IMR-90 (cell line): ENCODE measurements at regions not wholly inside any gene's neighbourhood (a gene's known extent, or its start where the extent isn't known, plus 50 kb on each side); places are given as distances from the start of the nearest gene placed in this dataset.

Source experiments
- ATAC-seq: fragments of 200-7000 bp; cut with Tn5 transposase; 2 replicates; pipeline ENCODE4 v1.9.1; 2020; ENCODE audit warnings: low read depth, mild to moderate bottlenecking, moderate library complexity
- BruUV-seq: library from RNA; stranded (reverse); fragments of 400-500 nt; replicated peaks from 2 replicates; lab custom pipeline; 2021; lab: Mats Ljungman, UMichigan
- CTCF ChIA-PET: fragments of 300-600 bp; formaldehyde crosslinking; extraction: SDS; loops from one replicate; lab custom pipeline; 2021; ENCODE audit warnings: antibody characterized with exemption; lab: Yijun Ruan, JAX
- POLR2A ChIA-PET: fragments of 300-600 bp; sonication (Branson Sonifier 250); formaldehyde crosslinking; loops from one replicate; lab custom pipeline; 2022; ENCODE audit warnings: antibody characterized with exemption; ENCODE audit not compliant: unreplicated experiment; lab: Charles Lee
- DNase-seq: peaks from one replicate; pipeline ENCODE4 v3.0.0; 2013
- H2AFZ ChIP-seq: replicated peaks from 2 replicates; pipeline ENCODE3; 2013; ENCODE audit warnings: low read length, mild to moderate bottlenecking; ENCODE audit not compliant: poor library complexity
- H2AK5ac ChIP-seq: 2 replicates; pipeline ENCODE4 v1.6.1; 2013; ENCODE audit warnings: low read depth, low read length, inconsistent platforms
- H2AK9ac ChIP-seq: replicated peaks from 2 replicates; pipeline ENCODE3; 2013; ENCODE audit warnings: mild to moderate bottlenecking, low read depth, low read length, moderate library complexity; ENCODE audit not compliant: poor library complexity
- H2BK120ac ChIP-seq: 2 replicates; pipeline ENCODE4 v1.6.1; 2013; ENCODE audit warnings: low read depth, low read length, inconsistent platforms
- H2BK15ac ChIP-seq: 3 replicates; pipeline ENCODE4 v1.6.1; 2013; ENCODE audit warnings: low read depth, low read length, inconsistent platforms
- H2BK20ac ChIP-seq: 2 replicates; pipeline ENCODE4 v1.6.1; 2013; ENCODE audit warnings: low read depth, mild to moderate bottlenecking, inconsistent platforms, low read length, moderate library complexity
- H2BK5ac ChIP-seq: 2 replicates; pipeline ENCODE4 v1.6.1; 2013; ENCODE audit warnings: mild to moderate bottlenecking, low read depth, low read length, inconsistent platforms; ENCODE audit not compliant: poor library complexity, severe bottlenecking
- H3K14ac ChIP-seq: replicated peaks from 2 replicates; pipeline ENCODE4 v1.6.1; 2013; ENCODE audit warnings: low read depth, low read length, inconsistent platforms
- H3K18ac ChIP-seq: 2 replicates; pipeline ENCODE4 v1.6.1; 2013; ENCODE audit warnings: low read depth, low read length, control low read depth
- H3K23ac ChIP-seq: 2 replicates; pipeline ENCODE4 v1.6.1; 2013; ENCODE audit warnings: low read depth, low read length, inconsistent platforms
- H3K27ac ChIP-seq: 2 replicates; pipeline ENCODE4 v1.5.1; 2013; ENCODE audit warnings: mild to moderate bottlenecking, control low read depth, low read length; ENCODE audit not compliant: insufficient read depth
- H3K27me3 ChIP-seq: 2 replicates; pipeline ENCODE4 v1.6.1; 2013; ENCODE audit warnings: low read length; ENCODE audit not compliant: control insufficient read depth, insufficient read depth
- H3K36me3 ChIP-seq: 2 replicates; pipeline ENCODE4 v1.6.1; 2013; ENCODE audit warnings: low read length, mixed read lengths; ENCODE audit not compliant: control insufficient read depth, insufficient read depth
- H3K4ac ChIP-seq: 2 replicates; pipeline ENCODE4 v1.6.1; 2013; ENCODE audit warnings: low read depth, low read length, inconsistent platforms
- H3K4me1 ChIP-seq: 2 replicates; pipeline ENCODE4 v1.6.1; 2013; ENCODE audit warnings: low read length, mixed read lengths; ENCODE audit not compliant: control insufficient read depth, insufficient read depth
- H3K4me2 ChIP-seq: 2 replicates; pipeline ENCODE4 v1.6.1; 2013; ENCODE audit warnings: low read depth, mild to moderate bottlenecking, control low read depth, low read length, moderate library complexity
- H3K4me3 ChIP-seq: 2 replicates; pipeline ENCODE4 v1.5.1; 2013; ENCODE audit warnings: low read depth, mild to moderate bottlenecking, control low read depth, low read length, moderate library complexity; ENCODE audit not compliant: insufficient read depth
- H3K56ac ChIP-seq: 2 replicates; pipeline ENCODE4 v1.6.1; 2013; ENCODE audit warnings: low read length, inconsistent platforms; ENCODE audit not compliant: insufficient read depth; ENCODE audit errors: extremely low read depth
- H3K79me1 ChIP-seq, 2 experiments: 2 replicates each; pipeline ENCODE4 v1.6.1; 2013; ENCODE audit warnings: low read length in 2 of 2, inconsistent platforms in 1 of 2, low read depth in 1 of 2
- H3K9ac ChIP-seq: 2 replicates; pipeline ENCODE4 v1.6.1; 2013; ENCODE audit warnings: low read depth, low read length, control low read depth
- H3K9me1 ChIP-seq: 2 replicates; pipeline ENCODE4 v1.6.1; 2013; ENCODE audit warnings: low read length, inconsistent platforms; ENCODE audit not compliant: insufficient read depth
- H3K9me3 ChIP-seq: 2 replicates; pipeline ENCODE4 v1.6.1; 2013; ENCODE audit warnings: low read length; ENCODE audit not compliant: control insufficient read depth, insufficient read depth
- H4K20me1 ChIP-seq: 2 replicates; pipeline ENCODE4 v1.6.1; 2013; ENCODE audit warnings: low read length, inconsistent platforms; ENCODE audit not compliant: insufficient read depth
- H4K5ac ChIP-seq: 2 replicates; pipeline ENCODE4 v1.6.1; 2013; ENCODE audit warnings: mild to moderate bottlenecking, low read depth, low read length, control low read depth
- H4K8ac ChIP-seq, 2 experiments: 2 replicates each; pipeline ENCODE4 v1.6.1; 2013; ENCODE audit warnings: low read depth in 2 of 2, low read length in 2 of 2, control low read depth in 1 of 2, inconsistent platforms in 1 of 2
- H4K91ac ChIP-seq: 2 replicates; pipeline ENCODE4 v1.6.1; 2013; ENCODE audit warnings: low read depth, low read length, inconsistent platforms; ENCODE audit not compliant: insufficient read depth
- CEBPB ChIP-seq: IDR thresholded peaks from 2 replicates; pipeline ENCODE4 v1.6.1; 2012; ENCODE audit warnings: low read depth, low read length, improper control_type of control experiment
- ELK1 ChIP-seq: fragments of 150-350 bp; IDR thresholded peaks from 2 replicates; pipeline ENCODE4 v1.6.1; 2016; ENCODE audit warnings: low read depth, mild to moderate bottlenecking, low read length, moderate library complexity, borderline replicate concordance
- FOS ChIP-seq: fragments of 150-350 bp; IDR thresholded peaks from 2 replicates; pipeline ENCODE4 v1.6.1; 2016; ENCODE audit warnings: low read depth, low read length
- MAZ ChIP-seq: IDR thresholded peaks from 2 replicates; pipeline ENCODE4 v1.6.1; 2012; ENCODE audit warnings: low read depth, mild to moderate bottlenecking, low read length, improper control_type of control experiment, moderate library complexity, borderline replicate concordance
- MXI1 ChIP-seq: IDR thresholded peaks from 2 replicates; pipeline ENCODE4 v1.6.1; 2012; ENCODE audit warnings: low read depth, mild to moderate bottlenecking, low read length, moderate library complexity, borderline replicate concordance
- RAD21 ChIP-seq: IDR thresholded peaks from 2 replicates; pipeline ENCODE4 v1.6.1; 2012; ENCODE audit warnings: low read length, improper control_type of control experiment
- RFX5 ChIP-seq: IDR thresholded peaks from 2 replicates; pipeline ENCODE4 v1.8.0; 2012; ENCODE audit warnings: low read depth, mild to moderate bottlenecking, low read length, moderate library complexity
- SMC3 ChIP-seq: fragments of 150-350 bp; IDR thresholded peaks from 2 replicates; pipeline ENCODE4 v1.6.1; 2016; ENCODE audit warnings: low read depth, mild to moderate bottlenecking, antibody characterized with exemption, low read length, moderate library complexity
- WGBS, 2 experiments: methylation state at CpG; one replicate each; pipeline versions ENCODE4 v1.1.5 to v1.1.7; 2013; ENCODE audit warnings: missing lambda C conversion rate in 2 of 2; ENCODE audit not compliant: insufficient read length in 1 of 2; ENCODE audit errors: extremely low coverage in 2 of 2; 5-methylcytosine and 5-hydroxymethylcytosine counted together
- dilution Hi-C: fragments of 300-500 bp; cut with HindIII; formaldehyde crosslinking; loops from one replicate; pipeline ENCODE4 v1.14.3; 2018; ENCODE audit warnings: low sequenced_read_pairs; ENCODE audit not compliant: unreplicated experiment
- in situ Hi-C: fragments of 300-500 bp; cut with MboI; formaldehyde crosslinking; loops from 3 replicates; pipeline ENCODE4 v1.14.3; 2019; ENCODE audit warnings: low sequenced_read_pairs, inconsistent platforms, mixed read lengths
- intact Hi-C: fragments of 100-400 bp; cut with micrococcal nuclease; formaldehyde crosslinking; loops from 2 replicates; pipeline ENCODE4 v1.10.0; 2022
- TF ChIP-seq, protein P1 (sequence below): conservative IDR thresholded peaks from 2 replicates; pipeline ENCODE4 v1.5.1; 2012; ENCODE audit warnings: mild to moderate bottlenecking, low read depth, low read length, improper control_type of control experiment

- Histone ChIP-seq H3K79me1 (no peaks in the 10 kb centered on the region), H3K36me3 (no peaks in the 10 kb centered on the region), H3K27ac (no peak overlapping the region), H2BK15ac (no peak overlapping the region), H4K20me1 (no peaks in the 10 kb centered on the region), H3K56ac (no peak overlapping the region), H3K14ac (no peak overlapping the region), H2AK5ac (no peak overlapping the region), H3K23ac (no peak overlapping the region), H2AK9ac (no peak overlapping the region), H4K5ac (no peak overlapping the region), H3K4me2 (no peak overlapping the region), H2AFZ (no peak overlapping the region), H2BK120ac (no peak overlapping the region), H2BK5ac (no peak overlapping the region), H4K8ac (no peak overlapping the region), H3K9me3 (no peaks in the 10 kb centered on the region), H3K4me1 (peaks cover 12% of the 10 kb centered on the region), H4K91ac (no peak overlapping the region), H3K9me1 (peaks cover 10% of the 10 kb centered on the region; the same call in 1 of the 2 replicates), H3K18ac (no peak overlapping the region), H3K27me3 (no peaks in the 10 kb centered on the region), H2BK20ac (no peak overlapping the region), H3K4me3 (no peak overlapping the region), H3K4ac (no peak overlapping the region), H3K9ac (no peak overlapping the region)
- ChIA-PET CTCF (interaction anchor here (0.6 kb wide), 1 partner anchor 683 kb away, joined by 4 read pairs; no protein-coding TSS in a partner anchor), POLR2A (interaction anchor here (0.6 kb wide), 1 partner anchor 836 kb away, joined by 3 read pairs; no protein-coding TSS in a partner anchor)
- DNase-seq (no peak), ATAC-seq (no peak)
- dilution Hi-C loops (no loop called here), in situ Hi-C loops (no loop called here), intact Hi-C loops (no loop called here)
- BruUV-seq = no TSS peak
- no CpG with 5 or more reads among the region's 7 CpGs for WGBS, 2 experiments
- no peak for TF ChIP-seq CEBPB
- TF ChIP-seq FOS = no peak
- TF ChIP-seq RAD21 = no peak
- TF ChIP-seq SMC3 = no peak
- TF ChIP-seq, protein P1, sequence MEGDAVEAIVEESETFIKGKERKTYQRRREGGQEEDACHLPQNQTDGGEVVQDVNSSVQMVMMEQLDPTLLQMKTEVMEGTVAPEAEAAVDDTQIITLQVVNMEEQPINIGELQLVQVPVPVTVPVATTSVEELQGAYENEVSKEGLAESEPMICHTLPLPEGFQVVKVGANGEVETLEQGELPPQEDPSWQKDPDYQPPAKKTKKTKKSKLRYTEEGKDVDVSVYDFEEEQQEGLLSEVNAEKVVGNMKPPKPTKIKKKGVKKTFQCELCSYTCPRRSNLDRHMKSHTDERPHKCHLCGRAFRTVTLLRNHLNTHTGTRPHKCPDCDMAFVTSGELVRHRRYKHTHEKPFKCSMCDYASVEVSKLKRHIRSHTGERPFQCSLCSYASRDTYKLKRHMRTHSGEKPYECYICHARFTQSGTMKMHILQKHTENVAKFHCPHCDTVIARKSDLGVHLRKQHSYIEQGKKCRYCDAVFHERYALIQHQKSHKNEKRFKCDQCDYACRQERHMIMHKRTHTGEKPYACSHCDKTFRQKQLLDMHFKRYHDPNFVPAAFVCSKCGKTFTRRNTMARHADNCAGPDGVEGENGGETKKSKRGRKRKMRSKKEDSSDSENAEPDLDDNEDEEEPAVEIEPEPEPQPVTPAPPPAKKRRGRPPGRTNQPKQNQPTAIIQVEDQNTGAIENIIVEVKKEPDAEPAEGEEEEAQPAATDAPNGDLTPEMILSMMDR = no peak
- TF ChIP-seq ELK1 = no peak
- TF ChIP-seq MAZ = no peak
- no peak for TF ChIP-seq RFX5
- no peak for TF ChIP-seq MXI1
These were observed 71.1 kb upstream of the SCOC start for GRCh38 chr4:140302151-140302859.
